Mesodermal cell (in vitro differentiated cells): ENCODE measurements at regions not wholly inside any gene's neighbourhood (a gene's known extent, or its start where the extent isn't known, plus 50 kb on each side); places are given as distances from the start of the nearest gene placed in this dataset.
"Not testable (repeated sequence)": the region's sequence is repeated elsewhere in the genome, so short reads cannot be mapped to it uniquely, and the experiment has no call there.

Experiments
- H3K27ac ChIP-seq: 2 replicates; pipeline ENCODE4 v1.7.0; 2013; ENCODE audit warnings: mild to moderate bottlenecking, low read depth, low read length, moderate library complexity; ENCODE audit not compliant: severe bottlenecking
- H3K36me3 ChIP-seq: 2 replicates; pipeline ENCODE4 v1.7.1; 2013; ENCODE audit warnings: mild to moderate bottlenecking, low read length, moderate library complexity; ENCODE audit not compliant: control insufficient read depth, insufficient read depth
- H3K4me1 ChIP-seq: one replicate; pipeline ENCODE4 v1.7.1; 2013; ENCODE audit warnings: mild to moderate bottlenecking, low read length; ENCODE audit not compliant: insufficient read depth, control insufficient read depth, poor library complexity, severe bottlenecking
- H3K4me3 ChIP-seq: 2 replicates; pipeline ENCODE4 v1.7.0; 2013; ENCODE audit warnings: low read length, control low read depth, mild to moderate bottlenecking; ENCODE audit not compliant: insufficient read depth, poor library complexity, severe bottlenecking; ENCODE audit errors: extremely low read depth
- H3K9me3 ChIP-seq: 2 replicates; pipeline ENCODE4 v1.7.1; 2013; ENCODE audit warnings: mild to moderate bottlenecking, low read length, moderate library complexity; ENCODE audit not compliant: control insufficient read depth
- WGBS, 2 experiments: methylation state at CpG; one replicate each; pipeline ENCODE4 v1.1.5; 2013; ENCODE audit warnings: missing lambda C conversion rate in 2 of 2; ENCODE audit not compliant: insufficient coverage in 2 of 2; 5-methylcytosine and 5-hydroxymethylcytosine counted together

- no peak overlapping the region for H3K27ac ChIP-seq
- peaks cover 3% of the 10 kb centered on the region for H3K4me1 ChIP-seq
- no peaks in the 10 kb centered on the region for H3K36me3 ChIP-seq
- H3K4me3 ChIP-seq = no peak overlapping the region
- 88 to 93% methylated on average over 5 to 6 of the region's 8 CpGs for WGBS, 2 experiments
- no peaks in the 10 kb centered on the region for H3K9me3 ChIP-seq
Measured at GRCh38 chr1:178652506-178653490, 72.2 kb upstream of the RALGPS2 start.

DNA sequence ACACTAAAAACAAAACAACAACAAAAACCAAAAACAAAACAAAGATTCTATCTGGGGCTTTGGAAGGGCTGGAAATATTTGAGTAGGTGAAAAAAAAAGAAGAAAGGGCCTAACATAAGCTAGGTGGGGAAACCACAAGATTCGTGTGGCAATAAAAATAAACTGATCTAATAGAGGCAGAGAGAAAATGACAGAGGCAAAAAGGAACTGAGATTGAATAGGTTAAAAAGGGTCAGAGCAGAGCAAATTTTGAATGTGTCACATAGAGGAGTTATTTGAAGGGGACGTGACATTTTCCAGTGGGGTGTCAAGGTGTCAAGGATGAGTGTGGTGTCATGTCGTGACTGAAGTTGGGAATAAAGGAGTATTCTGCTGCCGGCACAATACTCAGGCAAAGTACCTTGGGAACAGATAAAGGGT, 65.2 kb upstream of the RALGPS2 start:
- WGBS, 2 experiments = 88 to 92% methylated on average over 3 to 4 of the region's 4 CpGs
- Histone ChIP-seq H3K4me3 (no peak overlapping the region), H3K4me1 (no peaks in the 10 kb centered on the region), H3K36me3 (no peaks in the 10 kb centered on the region), H3K27ac (no peak overlapping the region), H3K9me3 (no peaks in the 10 kb centered on the region)

- 86 to 92% methylated on average over 1 of the region's 1 CpG for WGBS, 2 experiments
- no peak overlapping the region for H3K4me3 ChIP-seq
- no peaks in the 10 kb centered on the region for H3K9me3 ChIP-seq
- H3K36me3 ChIP-seq = no peaks in the 10 kb centered on the region
- no peak overlapping the region for H3K27ac ChIP-seq
- no peaks in the 10 kb centered on the region for H3K4me1 ChIP-seq
Measured at GRCh38 chr1:178660461-178660860, 64.6 kb upstream of the RALGPS2 start.

DNA sequence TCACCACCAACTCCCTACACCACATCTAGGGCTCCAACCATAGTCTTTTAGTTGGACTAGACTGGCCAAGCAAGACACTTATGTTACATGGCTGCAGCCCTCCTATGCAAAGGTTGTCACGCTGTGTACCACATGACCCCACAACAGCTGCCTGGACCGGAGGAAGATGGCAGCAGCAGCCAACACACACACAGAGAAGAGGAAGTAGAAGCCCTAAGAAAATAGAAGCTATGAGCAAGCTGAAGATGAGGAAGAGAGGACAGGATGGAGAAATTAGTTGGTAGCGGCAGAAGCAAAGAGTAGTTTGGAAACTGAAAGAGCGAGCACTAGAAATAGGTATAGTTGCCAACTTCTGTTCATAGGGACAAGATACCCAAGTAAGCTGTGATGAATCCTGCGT, 60.8 kb upstream of the RALGPS2 start:
- Histone ChIP-seq H3K4me3 (no peak overlapping the region), H3K9me3 (no peaks in the 10 kb centered on the region)
- WGBS, 2 experiments = 93 to 100% methylated on average over 3 of the region's 5 CpGs

DNA sequence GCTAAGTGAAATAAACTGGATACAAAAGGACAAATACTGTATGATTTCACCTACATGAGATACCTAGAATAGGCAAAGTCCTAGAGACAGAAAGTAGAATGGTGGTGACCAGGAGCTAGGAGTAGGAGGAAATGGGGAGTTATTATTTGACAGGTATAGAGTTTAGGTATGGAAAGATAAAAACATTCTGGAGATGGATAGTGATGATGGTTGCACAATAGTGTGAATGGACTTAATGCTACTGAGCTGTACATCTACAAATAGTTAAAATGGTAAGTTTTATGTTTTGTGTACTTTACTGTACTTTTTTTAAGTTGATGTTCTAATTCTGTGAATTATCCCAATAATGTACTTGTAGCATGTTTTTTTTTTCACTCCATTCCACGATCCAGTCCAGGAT, 59.5 kb upstream of the RALGPS2 start:
- H3K4me3 ChIP-seq = no peak overlapping the region
- H3K9me3 ChIP-seq = no peaks in the 10 kb centered on the region
- H3K36me3 ChIP-seq = no peaks in the 10 kb centered on the region
- H3K4me1 ChIP-seq = no peaks in the 10 kb centered on the region
- no CpG with 5 or more reads among the region's 1 CpG for WGBS, 2 experiments
- H3K27ac ChIP-seq = no peak overlapping the region

More for the DNA sequence above, 60.8 kb upstream of the RALGPS2 start:
- Histone ChIP-seq H3K36me3 (no peaks in the 10 kb centered on the region), H3K4me1 (no peaks in the 10 kb centered on the region), H3K27ac (no peak overlapping the region)

DNA sequence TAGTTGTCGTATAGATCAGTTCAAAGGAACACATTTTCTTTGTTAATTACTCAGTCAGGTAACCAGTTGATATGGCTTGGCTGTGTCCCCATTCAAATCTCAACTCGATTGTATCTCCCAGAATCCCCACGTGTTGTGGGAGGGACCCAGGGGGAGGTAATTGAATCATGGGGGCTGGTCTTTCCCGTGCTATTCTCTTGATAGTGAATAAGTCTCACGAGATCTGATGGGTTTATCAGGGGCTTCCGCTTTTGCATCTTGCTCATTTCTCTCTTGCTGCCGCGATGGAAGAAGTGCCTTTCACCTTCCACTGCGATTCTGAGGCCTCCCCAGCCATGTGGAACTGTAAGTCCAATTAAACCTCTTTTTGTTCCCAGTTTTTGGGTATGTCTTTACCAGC, 58.2 kb upstream of the RALGPS2 start:
- not testable (repeated sequence) for H3K27ac ChIP-seq, H3K36me3 ChIP-seq, H3K4me1 ChIP-seq, H3K9me3 ChIP-seq, H3K4me3 ChIP-seq
- WGBS, 2 experiments = 87 to 93% methylated on average over 5 to 8 of the region's 9 CpGs

DNA sequence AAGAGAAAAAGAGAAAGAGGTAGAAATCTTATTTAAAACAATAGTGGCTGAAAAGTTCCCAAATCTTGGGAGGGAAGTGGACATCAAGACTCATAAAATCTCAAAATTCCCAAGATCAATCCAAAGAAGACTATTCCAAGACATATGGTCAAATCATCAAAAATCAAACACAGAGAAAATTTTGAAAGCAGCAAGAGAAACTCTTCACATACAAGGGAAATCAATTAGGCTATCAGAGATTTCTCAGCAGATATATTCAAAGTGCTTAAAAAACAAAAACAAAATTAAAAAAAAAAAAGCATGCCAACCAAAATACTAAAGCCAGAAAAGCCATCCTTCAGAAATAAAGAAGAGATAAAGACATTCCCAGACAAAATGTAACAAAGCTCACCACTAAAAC, 52.6 kb upstream of the RALGPS2 start:
- Histone ChIP-seq H3K27ac (no peak overlapping the region), H3K4me3 (no peak overlapping the region), H3K36me3 (no peaks in the 10 kb centered on the region), H3K9me3 (peaks cover 8% of the 10 kb centered on the region), H3K4me1 (no peaks in the 10 kb centered on the region)

GRCh38 chr1:178674559-178674958, 50.5 kb upstream of the RALGPS2 start:
- H3K4me1 ChIP-seq, H3K9me3 ChIP-seq, H3K36me3 ChIP-seq, H3K4me3 ChIP-seq, H3K27ac ChIP-seq: not testable (repeated sequence)
- 89% methylated on average over 1 of the region's 1 CpG; no CpG with 5 or more reads in 1 of the 2 experiments for whole genome bisulfite sequencing, 2 experiments
